Stimulated activated CD8-positive, alpha-beta memory T cell treated with anti-CD3 and anti-CD28 coated beads, Interleukin-15, amount 100 ng/mL, for 48 hours (primary cell): ENCODE measurements at regions not wholly inside any gene's neighbourhood (a gene's known extent, or its start where the extent isn't known, plus 50 kb on each side); places are given as distances from the start of the nearest gene placed in this dataset.
"Not testable (repeated sequence)": the region's sequence is repeated elsewhere in the genome, so short reads cannot be mapped to it uniquely, and the experiment has no call there.

Experiments
- DNase-seq, 2 donors: peaks; one replicate each; pipeline ENCODE4 v3.0.0-alpha.2; 2020; ENCODE audit warnings: low read depth in 2 of 2

- DNase-seq: not testable (repeated sequence)
These were observed 53.5 kb upstream of the JADE2 start for GRCh38 chr5:134471858-134472449.

GRCh38 chr5:134468921-134469400 is 56.5 kb upstream of the JADE2 start:
- DNase-seq: no peak

GRCh38 chr5:134467231-134467630 is 55.5 kb upstream of the CDKN2AIPNL start:
- DNase-seq: no peak

- peak in 1 of 2 donors; percentile 7 for DNase-seq
These were observed 54.8 kb upstream of the CDKN2AIPNL start for GRCh38 chr5:134466241-134467069.

- DNase-seq: peak; percentile 49 to 61
These were observed 54.1 kb upstream of the CDKN2AIPNL start for GRCh38 chr5:134465816-134466240.

GRCh38 chr5:134464988-134465815 is 53.5 kb upstream of the CDKN2AIPNL start:
- DNase-seq: no peak

GRCh38 chr5:134463991-134464760 is 52.5 kb upstream of the CDKN2AIPNL start:
- DNase-seq: no peak

- DNase-seq: no peak
These were observed 51.6 kb upstream of the CDKN2AIPNL start for GRCh38 chr5:134463176-134463720.

- no peak for DNase-seq
These were observed 51.1 kb upstream of the CDKN2AIPNL start for GRCh38 chr5:134462761-134463160.

GRCh38 chr5:134462047-134462575 is 50.4 kb upstream of the CDKN2AIPNL start:
- DNase-seq: no peak
